NCI-H446 (cell line): ENCODE measurements at regions not wholly inside any gene's neighbourhood (a gene's known extent, or its start where the extent isn't known, plus 50 kb on each side); places are given as distances from the start of the nearest gene placed in this dataset.
A peak's percentile ranks its signal among the peaks of the same experiment; 100 is the strongest.

Source experiments
- DNase-seq, 2 experiments: peaks; one replicate each; lab custom pipeline; 2025; lab: John Stamatoyannopoulos, UW

- no peak for DNase-seq
Measured at GRCh38 chr2:217477583-217477982, 525.2 kb downstream of the TNS1 start.

- DNase-seq: no peak
Measured at GRCh38 chr2:217475791-217476190, 527.0 kb downstream of the TNS1 start.

GRCh38 chr2:217475101-217475500 is 527.7 kb downstream of the TNS1 start:
- DNase-seq: no peak

GRCh38 chr2:217471319-217471718 is 531.5 kb downstream of the TNS1 start:
- no peak for DNase-seq

- no peak for DNase-seq
Measured at GRCh38 chr2:217469203-217469810, 533.5 kb downstream of the TNS1 start.

GRCh38 chr2:217468042-217468830 is 534.6 kb downstream of the TNS1 start:
- no peak for DNase-seq

GRCh38 chr2:217467331-217467730 is 535.5 kb downstream of the TNS1 start:
- DNase-seq: no peak

GRCh38 chr2:217466805-217467204 is 536.0 kb downstream of the TNS1 start:
- no peak for DNase-seq

- DNase-seq: no peak
Measured at GRCh38 chr2:217466104-217466503, 536.7 kb downstream of the TNS1 start.

GRCh38 chr2:217465100-217465499 is 537.7 kb downstream of the TNS1 start:
- DNase-seq: no peak

- no peak for DNase-seq
Measured at GRCh38 chr2:217463402-217464075, 539.3 kb downstream of the TNS1 start.

- DNase-seq: no peak
Measured at GRCh38 chr2:217462121-217462520, 540.7 kb downstream of the TNS1 start.

GRCh38 chr2:217461674-217462073 is 541.1 kb downstream of the TNS1 start:
- no peak for DNase-seq

GRCh38 chr2:217459680-217460405 is 543.0 kb downstream of the TNS1 start:
- DNase-seq: peak in 1 of 2 experiments; percentile 46

- no peak for DNase-seq
Measured at GRCh38 chr2:217459016-217459415, 543.8 kb downstream of the TNS1 start.

GRCh38 chr2:217456016-217456415 is 546.8 kb downstream of the TNS1 start:
- DNase-seq: no peak

- no peak for DNase-seq
Measured at GRCh38 chr2:217452928-217453327, 549.9 kb downstream of the TNS1 start.

GRCh38 chr2:217451666-217452065 is 551.1 kb downstream of the TNS1 start:
- DNase-seq: no peak

- no peak for DNase-seq
Measured at GRCh38 chr2:217449444-217449843, 553.4 kb downstream of the TNS1 start.

- no peak for DNase-seq
Measured at GRCh38 chr2:217448860-217449259, 553.9 kb downstream of the TNS1 start.

- DNase-seq: no peak
Measured at GRCh38 chr2:217445723-217446122, 557.1 kb downstream of the TNS1 start.

GRCh38 chr2:217444932-217445331 is 557.9 kb downstream of the TNS1 start:
- no peak for DNase-seq
